ENCODE measurements at regions not wholly inside any gene's neighbourhood (a gene's known extent, or its start where the extent isn't known, plus 50 kb on each side); places are given as distances from the start of the nearest gene placed in this dataset.

- Histone ChIP-seq H3K4me2 (peak overlapping the region; percentile 55), H3K27ac (ENCODE audit: low read depth) (no peak overlapping the region), H2AFZ (no peak overlapping the region), H3K4me3 (no peak overlapping the region), H3K9me2 (ENCODE audit: insufficient read depth) (no peaks in the 10 kb centered on the region; the same call in 1 of the 2 replicates), H3K27me3 (ENCODE audit: insufficient read depth) (no peaks in the 10 kb centered on the region), H3K36me3 (ENCODE audit: insufficient read depth) (no peaks in the 10 kb centered on the region), H3K79me2 (replicated peaks; ENCODE audit: insufficient read depth) (no peaks in the 10 kb centered on the region), H3F3A (replicated peaks; ENCODE audit: low read depth) (no peaks in the 10 kb centered on the region), H3K4me1 (ENCODE audit: insufficient read depth) (peaks cover 12% of the 10 kb centered on the region), H4K20me1 (replicated peaks; ENCODE audit: insufficient read depth) (no peaks in the 10 kb centered on the region)
- DNase-seq (ENCODE audit: low spot score) = no peak
- Mint-ChIP-seq H3K36me3 (ENCODE audit: low read depth) (no peaks in the 10 kb centered on the region; the same call in 2 of the 3 replicates), H3K4me3 (no peak overlapping the region), H3K27ac (peak overlapping the region; percentile 50), H3K4me1 (peaks cover 22% of the 10 kb centered on the region), H3K9me3 (no peaks in the 10 kb centered on the region), H3K27me3 (ENCODE audit: insufficient read depth, low read depth, poor library complexity) (peaks cover 2% of the 10 kb centered on the region)
- no peak for TF ChIP-seq REST (IDR thresholded peaks at IDR 0.05; ENCODE audit: unreplicated experiment)
- TF ChIP-seq, protein P1, sequence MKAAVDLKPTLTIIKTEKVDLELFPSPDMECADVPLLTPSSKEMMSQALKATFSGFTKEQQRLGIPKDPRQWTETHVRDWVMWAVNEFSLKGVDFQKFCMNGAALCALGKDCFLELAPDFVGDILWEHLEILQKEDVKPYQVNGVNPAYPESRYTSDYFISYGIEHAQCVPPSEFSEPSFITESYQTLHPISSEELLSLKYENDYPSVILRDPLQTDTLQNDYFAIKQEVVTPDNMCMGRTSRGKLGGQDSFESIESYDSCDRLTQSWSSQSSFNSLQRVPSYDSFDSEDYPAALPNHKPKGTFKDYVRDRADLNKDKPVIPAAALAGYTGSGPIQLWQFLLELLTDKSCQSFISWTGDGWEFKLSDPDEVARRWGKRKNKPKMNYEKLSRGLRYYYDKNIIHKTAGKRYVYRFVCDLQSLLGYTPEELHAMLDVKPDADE (IDR thresholded peaks at IDR 0.05) = no peak
- no peak for TF ChIP-seq NANOG (IDR thresholded peaks at IDR 0.05; ENCODE audit: borderline replicate concordance)
- no peak for TF ChIP-seq EZH2phosphoT487 (IDR thresholded peaks at IDR 0.05; ENCODE audit: unreplicated experiment)
- no peak for TF ChIP-seq CTCF (conservative IDR thresholded peaks at IDR 0.05; ENCODE audit: low read depth in 2 of 2)
- TF ChIP-seq, protein P2, sequence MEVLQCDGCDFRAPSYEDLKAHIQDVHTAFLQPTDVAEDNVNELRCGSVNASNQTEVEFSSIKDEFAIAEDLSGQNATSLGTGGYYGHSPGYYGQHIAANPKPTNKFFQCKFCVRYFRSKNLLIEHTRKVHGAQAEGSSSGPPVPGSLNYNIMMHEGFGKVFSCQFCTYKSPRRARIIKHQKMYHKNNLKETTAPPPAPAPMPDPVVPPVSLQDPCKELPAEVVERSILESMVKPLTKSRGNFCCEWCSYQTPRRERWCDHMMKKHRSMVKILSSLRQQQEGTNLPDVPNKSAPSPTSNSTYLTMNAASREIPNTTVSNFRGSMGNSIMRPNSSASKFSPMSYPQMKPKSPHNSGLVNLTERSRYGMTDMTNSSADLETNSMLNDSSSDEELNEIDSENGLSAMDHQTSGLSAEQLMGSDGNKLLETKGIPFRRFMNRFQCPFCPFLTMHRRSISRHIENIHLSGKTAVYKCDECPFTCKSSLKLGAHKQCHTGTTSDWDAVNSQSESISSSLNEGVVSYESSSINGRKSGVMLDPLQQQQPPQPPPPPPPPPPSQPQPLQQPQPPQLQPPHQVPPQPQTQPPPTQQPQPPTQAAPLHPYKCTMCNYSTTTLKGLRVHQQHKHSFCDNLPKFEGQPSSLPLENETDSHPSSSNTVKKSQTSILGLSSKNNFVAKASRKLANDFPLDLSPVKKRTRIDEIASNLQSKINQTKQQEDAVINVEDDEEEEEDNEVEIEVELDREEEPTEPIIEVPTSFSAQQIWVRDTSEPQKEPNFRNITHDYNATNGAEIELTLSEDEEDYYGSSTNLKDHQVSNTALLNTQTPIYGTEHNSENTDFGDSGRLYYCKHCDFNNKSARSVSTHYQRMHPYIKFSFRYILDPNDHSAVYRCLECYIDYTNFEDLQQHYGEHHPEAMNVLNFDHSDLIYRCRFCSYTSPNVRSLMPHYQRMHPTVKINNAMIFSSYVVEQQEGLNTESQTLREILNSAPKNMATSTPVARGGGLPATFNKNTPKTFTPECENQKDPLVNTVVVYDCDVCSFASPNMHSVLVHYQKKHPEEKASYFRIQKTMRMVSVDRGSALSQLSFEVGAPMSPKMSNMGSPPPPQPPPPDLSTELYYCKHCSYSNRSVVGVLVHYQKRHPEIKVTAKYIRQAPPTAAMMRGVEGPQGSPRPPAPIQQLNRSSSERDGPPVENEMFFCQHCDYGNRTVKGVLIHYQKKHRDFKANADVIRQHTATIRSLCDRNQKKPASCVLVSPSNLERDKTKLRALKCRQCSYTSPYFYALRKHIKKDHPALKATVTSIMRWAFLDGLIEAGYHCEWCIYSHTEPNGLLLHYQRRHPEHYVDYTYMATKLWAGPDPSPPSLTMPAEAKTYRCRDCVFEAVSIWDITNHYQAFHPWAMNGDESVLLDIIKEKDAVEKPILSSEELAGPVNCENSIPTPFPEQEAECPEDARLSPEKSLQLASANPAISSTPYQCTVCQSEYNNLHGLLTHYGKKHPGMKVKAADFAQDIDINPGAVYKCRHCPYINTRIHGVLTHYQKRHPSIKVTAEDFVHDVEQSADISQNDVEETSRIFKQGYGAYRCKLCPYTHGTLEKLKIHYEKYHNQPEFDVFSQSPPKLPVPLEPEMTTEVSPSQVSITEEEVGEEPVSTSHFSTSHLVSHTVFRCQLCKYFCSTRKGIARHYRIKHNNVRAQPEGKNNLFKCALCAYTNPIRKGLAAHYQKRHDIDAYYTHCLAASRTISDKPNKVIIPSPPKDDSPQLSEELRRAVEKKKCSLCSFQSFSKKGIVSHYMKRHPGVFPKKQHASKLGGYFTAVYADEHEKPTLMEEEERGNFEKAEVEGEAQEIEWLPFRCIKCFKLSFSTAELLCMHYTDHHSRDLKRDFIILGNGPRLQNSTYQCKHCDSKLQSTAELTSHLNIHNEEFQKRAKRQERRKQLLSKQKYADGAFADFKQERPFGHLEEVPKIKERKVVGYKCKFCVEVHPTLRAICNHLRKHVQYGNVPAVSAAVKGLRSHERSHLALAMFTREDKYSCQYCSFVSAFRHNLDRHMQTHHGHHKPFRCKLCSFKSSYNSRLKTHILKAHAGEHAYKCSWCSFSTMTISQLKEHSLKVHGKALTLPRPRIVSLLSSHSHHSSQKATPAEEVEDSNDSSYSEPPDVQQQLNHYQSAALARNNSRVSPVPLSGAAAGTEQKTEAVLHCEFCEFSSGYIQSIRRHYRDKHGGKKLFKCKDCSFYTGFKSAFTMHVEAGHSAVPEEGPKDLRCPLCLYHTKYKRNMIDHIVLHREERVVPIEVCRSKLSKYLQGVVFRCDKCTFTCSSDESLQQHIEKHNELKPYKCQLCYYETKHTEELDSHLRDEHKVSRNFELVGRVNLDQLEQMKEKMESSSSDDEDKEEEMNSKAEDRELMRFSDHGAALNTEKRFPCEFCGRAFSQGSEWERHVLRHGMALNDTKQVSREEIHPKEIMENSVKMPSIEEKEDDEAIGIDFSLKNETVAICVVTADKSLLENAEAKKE (CRISPR knock-in tag; IDR thresholded peaks at IDR 0.05) = no peak
- TF ChIP-seq POLR2AphosphoS5 (IDR thresholded peaks at IDR 0.05; ENCODE audit: low read depth) = no peak
- TF ChIP-seq EZH2 (IDR thresholded peaks at IDR 0.05; ENCODE audit: low read depth, unreplicated experiment) = no peak
- no peak for TF ChIP-seq STAT1 (IDR thresholded peaks at IDR 0.05; ENCODE audit: unreplicated experiment)
- no peak for TF ChIP-seq JUNB (IDR thresholded peaks at IDR 0.05; ENCODE audit: unreplicated experiment)
- no peak for TF ChIP-seq ZNF114 (CRISPR knock-in tag; IDR thresholded peaks at IDR 0.05)
- no peak for TF ChIP-seq ZNF331 (CRISPR knock-in tag; IDR thresholded peaks at IDR 0.05; ENCODE audit: low read depth)
- no peak for TF ChIP-seq CREB1 (CRISPR knock-in tag; IDR thresholded peaks at IDR 0.05; ENCODE audit: low read depth)
- ATAC-seq = no peak
Measured at GRCh38 chr13:84038001-84038400, 155.7 kb upstream of the SLITRK1 start.
